AG04450 (cell line): ENCODE measurements at regions not wholly inside any gene's neighbourhood (a gene's known extent, or its start where the extent isn't known, plus 50 kb on each side); places are given as distances from the start of the nearest gene placed in this dataset.

ENCODE experiments used
- CTCF ChIA-PET: fragments of 300-600, 350-600 bp; formaldehyde crosslinking; extraction: SDS; loops from one replicate; lab custom pipeline; 2022; ENCODE audit warnings: antibody characterized with exemption, inconsistent platforms; lab: Charles Lee
- POLR2A ChIA-PET: fragments of 350-600 bp; formaldehyde crosslinking; extraction: SDS; loops from one replicate; lab custom pipeline; 2021; ENCODE audit warnings: antibody characterized with exemption, inconsistent platforms; lab: Yijun Ruan, JAX
- DNase-seq: peaks from one replicate; pipeline ENCODE4 v3.0.0-alpha.2; 2011; ENCODE audit warnings: low read depth, low spot score
- H3K27ac ChIP-seq: one replicate; pipeline ENCODE4 v1.5.1; 2012; ENCODE audit warnings: low read depth, low read length, control low read depth
- H3K27me3 ChIP-seq: one replicate; pipeline ENCODE4 v1.6.0; 2012; ENCODE audit warnings: low read length; ENCODE audit not compliant: control insufficient read depth, insufficient read depth
- H3K4me3 ChIP-seq: 2 replicates; pipeline ENCODE4 v1.5.1; 2011; ENCODE audit warnings: mild to moderate bottlenecking, low read depth, low read length, control low read depth
- H3K9me3 ChIP-seq: 2 replicates; pipeline ENCODE4 v1.5.1; 2012; ENCODE audit warnings: low read length; ENCODE audit not compliant: control insufficient read depth, insufficient read depth
- CTCF ChIP-seq: IDR thresholded peaks from 2 replicates; pipeline ENCODE4 v1.5.1; 2011; ENCODE audit warnings: low read depth, low read length, control low read depth, inconsistent platforms

- H3K4me3 ChIP-seq = no peak overlapping the region
- no peak overlapping the region for H3K27ac ChIP-seq
- no peaks in the 10 kb centered on the region for H3K9me3 ChIP-seq
- ChIA-PET CTCF (no interaction called here), POLR2A (no interaction called here)
- DNase-seq = no peak
- no peaks in the 10 kb centered on the region for H3K27me3 ChIP-seq
- TF ChIP-seq CTCF = no peak
Measured at GRCh38 chr19:34852669-34853068, 74.0 kb upstream of the ZNF30 start.

GRCh38 chr19:34851277-34851804 lies 75.4 kb upstream of the ZNF30 start:
- no peak for DNase-seq
- ChIA-PET POLR2A (no interaction called here), CTCF (no interaction called here)
- no peak overlapping the region for H3K4me3 ChIP-seq
- H3K27ac ChIP-seq = no peak overlapping the region
- no peaks in the 10 kb centered on the region for H3K27me3 ChIP-seq
- H3K9me3 ChIP-seq = no peaks in the 10 kb centered on the region
- no peak for TF ChIP-seq CTCF

- CTCF ChIA-PET = no interaction called here
- Histone ChIP-seq H3K27ac (no peak overlapping the region), H3K4me3 (no peak overlapping the region), H3K9me3 (no peaks in the 10 kb centered on the region), H3K27me3 (no peaks in the 10 kb centered on the region)
- POLR2A ChIA-PET = no interaction called here
- DNase-seq = no peak
- no peak for TF ChIP-seq CTCF
Measured at GRCh38 chr19:34847393-34847792, 74.4 kb upstream of the ZNF599 start.

- TF ChIP-seq CTCF = no peak
- ChIA-PET POLR2A (no interaction called here), CTCF (no interaction called here)
- no peaks in the 10 kb centered on the region; the same call in 1 of the 2 replicates for H3K9me3 ChIP-seq
- DNase-seq = no peak
- H3K4me3 ChIP-seq = no peak overlapping the region
- H3K27me3 ChIP-seq = no peaks in the 10 kb centered on the region
- H3K27ac ChIP-seq = no peak overlapping the region
Measured at GRCh38 chr19:34844277-34844676, 71.3 kb upstream of the ZNF599 start.

GRCh38 chr19:34841780-34842179 lies 68.8 kb upstream of the ZNF599 start:
- Histone ChIP-seq H3K4me3 (no peak overlapping the region), H3K27ac (no peak overlapping the region), H3K27me3 (no peaks in the 10 kb centered on the region), H3K9me3 (no peaks in the 10 kb centered on the region; the same call in 1 of the 2 replicates)
- ChIA-PET POLR2A (no interaction called here), CTCF (no interaction called here)
- no peak for TF ChIP-seq CTCF
- no peak for DNase-seq
